ENCODE measurements at regions not wholly inside any gene's neighbourhood (a gene's known extent, or its start where the extent isn't known, plus 50 kb on each side); places are given as distances from the start of the nearest gene placed in this dataset.
A peak's percentile ranks its signal among the peaks of the same experiment; 100 is the strongest.
"Not testable (repeated sequence)": the region's sequence is repeated elsewhere in the genome, so short reads cannot be mapped to it uniquely, and the experiment has no call there.

DNA sequence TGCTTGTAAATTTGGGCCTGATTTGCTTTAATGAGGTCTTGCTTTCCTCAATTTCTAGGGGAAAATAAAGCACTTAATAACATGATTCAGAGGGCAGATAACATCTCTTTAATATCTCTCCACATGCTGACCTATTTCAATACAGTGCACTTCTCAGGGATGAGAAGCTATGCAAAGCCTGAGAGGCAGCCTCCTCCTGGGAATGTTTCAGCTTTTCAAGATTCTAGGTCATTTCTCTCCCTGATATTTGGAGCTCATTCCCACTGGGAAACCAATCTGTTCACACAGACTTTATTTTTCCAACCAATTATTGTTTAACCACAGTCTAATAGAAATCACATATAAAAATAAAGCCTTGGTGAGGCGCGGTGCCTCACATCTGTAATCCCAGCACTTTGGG lies 67.0 kb upstream of the LSAMP start:
- DNase-seq (ENCODE audit: low read depth in 2 of 2) = no peak
- TF ChIP-seq, protein P1, sequence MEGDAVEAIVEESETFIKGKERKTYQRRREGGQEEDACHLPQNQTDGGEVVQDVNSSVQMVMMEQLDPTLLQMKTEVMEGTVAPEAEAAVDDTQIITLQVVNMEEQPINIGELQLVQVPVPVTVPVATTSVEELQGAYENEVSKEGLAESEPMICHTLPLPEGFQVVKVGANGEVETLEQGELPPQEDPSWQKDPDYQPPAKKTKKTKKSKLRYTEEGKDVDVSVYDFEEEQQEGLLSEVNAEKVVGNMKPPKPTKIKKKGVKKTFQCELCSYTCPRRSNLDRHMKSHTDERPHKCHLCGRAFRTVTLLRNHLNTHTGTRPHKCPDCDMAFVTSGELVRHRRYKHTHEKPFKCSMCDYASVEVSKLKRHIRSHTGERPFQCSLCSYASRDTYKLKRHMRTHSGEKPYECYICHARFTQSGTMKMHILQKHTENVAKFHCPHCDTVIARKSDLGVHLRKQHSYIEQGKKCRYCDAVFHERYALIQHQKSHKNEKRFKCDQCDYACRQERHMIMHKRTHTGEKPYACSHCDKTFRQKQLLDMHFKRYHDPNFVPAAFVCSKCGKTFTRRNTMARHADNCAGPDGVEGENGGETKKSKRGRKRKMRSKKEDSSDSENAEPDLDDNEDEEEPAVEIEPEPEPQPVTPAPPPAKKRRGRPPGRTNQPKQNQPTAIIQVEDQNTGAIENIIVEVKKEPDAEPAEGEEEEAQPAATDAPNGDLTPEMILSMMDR (IDR thresholded peaks at IDR 0.05; ENCODE audit: low read depth, low read length) = no peak
- no peak overlapping the region for H3K4me3 ChIP-seq (replicated peaks in 1 of 2; ENCODE audit: low read depth in 2 of 2, low read length in 2 of 2)

DNA sequence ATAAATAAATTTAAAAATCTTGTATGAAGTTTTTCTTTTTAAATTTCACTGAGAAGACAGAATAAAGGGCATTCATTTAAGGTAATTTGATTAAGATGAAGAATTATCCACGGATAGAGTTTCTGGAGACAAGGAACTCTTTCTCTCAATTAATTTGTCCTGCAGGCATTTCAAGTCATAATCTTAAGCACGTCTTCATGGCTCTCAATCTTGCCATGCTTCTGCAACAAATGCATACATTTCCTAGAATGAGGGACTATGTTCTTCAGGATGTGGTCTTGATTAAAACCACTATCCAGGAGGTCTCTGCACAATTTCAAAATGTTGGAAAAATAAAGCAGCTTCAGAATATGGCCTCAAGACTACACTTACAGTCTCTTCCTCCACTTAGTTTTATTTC lies 67.6 kb upstream of the LSAMP start:
- H3K4me3 ChIP-seq (replicated peaks in 1 of 2; ENCODE audit: low read depth in 2 of 2, low read length in 2 of 2) = no peak overlapping the region
- DNase-seq (ENCODE audit: low read depth in 2 of 2) = no peak

DNA sequence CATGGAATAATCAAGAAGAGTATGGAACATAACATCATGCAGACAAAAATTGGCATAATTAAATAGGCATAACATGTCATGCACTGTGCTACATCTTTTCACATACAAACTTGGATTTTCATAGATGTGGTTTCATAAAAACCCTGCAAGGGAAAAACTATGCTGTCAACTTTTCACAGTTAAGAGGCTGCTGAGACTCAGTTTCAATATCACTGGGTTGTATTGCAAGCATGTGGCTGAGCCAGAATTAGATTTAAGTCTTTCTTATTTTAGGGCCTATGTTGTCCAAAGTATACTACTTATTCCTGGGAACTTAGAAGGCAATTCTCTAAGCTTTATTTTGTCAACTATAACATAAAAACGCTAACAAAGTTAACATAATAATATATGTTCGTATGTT lies 70.7 kb upstream of the LSAMP start:
- H3K4me3 ChIP-seq (replicated peaks in 1 of 2; ENCODE audit: low read depth in 2 of 2, low read length in 2 of 2) = no peak overlapping the region
- TF ChIP-seq, protein P1 (IDR thresholded peaks at IDR 0.05; ENCODE audit: low read depth, low read length) = no peak
- DNase-seq (ENCODE audit: low read depth in 2 of 2) = no peak

More for the DNA sequence above, 67.6 kb upstream of the LSAMP start:
- TF ChIP-seq, protein P1 (IDR thresholded peaks at IDR 0.05; ENCODE audit: low read depth, low read length) = no peak

DNA sequence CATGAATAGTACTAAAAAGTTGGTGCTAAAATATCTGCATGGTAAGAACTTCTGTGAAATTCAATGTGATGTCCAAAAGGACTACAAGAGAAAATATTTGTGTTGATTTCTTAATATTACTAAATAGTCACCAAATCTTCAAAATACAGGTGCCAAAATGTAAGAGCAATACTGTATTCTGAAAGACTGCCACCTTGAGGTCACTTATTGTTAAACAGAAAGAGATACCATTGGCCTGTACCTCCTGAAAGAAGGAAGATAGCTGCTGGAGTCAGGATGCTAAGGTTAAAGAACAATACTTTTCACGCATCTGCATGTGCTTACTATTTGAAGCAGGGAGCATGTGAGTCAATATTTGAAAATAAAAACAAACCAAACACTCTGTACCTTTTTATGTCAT lies 72.0 kb upstream of the LSAMP start:
- TF ChIP-seq, protein P1 (IDR thresholded peaks at IDR 0.05; ENCODE audit: low read depth, low read length) = no peak
- peak in 1 of 2 donors; percentile 12 for DNase-seq (ENCODE audit: low read depth in 2 of 2)
- no peak overlapping the region for H3K4me3 ChIP-seq (replicated peaks in 1 of 2; ENCODE audit: low read depth in 2 of 2, low read length in 2 of 2)

DNA sequence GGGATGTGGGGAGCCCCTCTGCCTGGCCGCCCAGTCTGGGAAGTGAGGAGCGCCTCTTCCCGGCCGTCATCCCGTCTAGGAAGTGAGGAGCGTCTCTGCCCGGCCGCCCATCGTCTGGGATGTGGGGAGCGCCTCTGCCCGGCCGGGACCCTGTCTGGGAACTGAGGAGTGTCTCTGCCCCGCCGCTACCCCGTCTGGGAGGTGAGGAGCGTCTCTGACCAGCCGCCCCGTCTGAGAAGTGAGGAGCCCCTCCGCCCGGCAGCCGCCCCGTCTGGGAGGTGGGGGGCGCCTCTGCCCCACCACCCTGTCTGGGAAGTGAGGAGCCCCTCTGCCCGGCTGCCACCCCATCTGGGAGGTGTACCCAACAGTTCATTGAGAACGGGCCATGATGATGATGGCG lies 73.8 kb upstream of the LSAMP start:
- not testable (repeated sequence) for H3K4me3 ChIP-seq (replicated peaks in 1 of 2; ENCODE audit: low read depth in 2 of 2, low read length in 2 of 2); DNase-seq (ENCODE audit: low read depth in 2 of 2)

DNA sequence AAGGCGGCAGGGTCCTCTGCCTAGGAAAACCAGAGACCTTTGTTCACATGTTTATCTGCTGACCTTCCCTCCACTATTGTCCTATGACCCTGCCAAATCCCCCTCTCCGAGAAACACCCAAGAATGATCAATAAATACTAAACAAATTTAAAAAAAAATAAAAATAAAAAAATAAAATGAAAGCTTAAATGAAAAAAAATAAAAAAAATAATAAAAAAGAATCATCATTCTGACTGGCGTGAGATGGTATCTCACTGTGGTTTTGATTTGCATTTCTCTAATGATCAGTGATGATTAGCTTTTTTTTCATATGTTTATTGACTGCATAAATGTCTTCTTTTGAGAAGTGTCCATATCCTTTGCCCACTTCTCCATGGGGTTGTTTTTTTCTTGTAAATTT lies 74.5 kb upstream of the LSAMP start:
- H3K4me3 ChIP-seq (replicated peaks in 1 of 2; ENCODE audit: low read depth in 2 of 2, low read length in 2 of 2); DNase-seq (ENCODE audit: low read depth in 2 of 2): not testable (repeated sequence)

DNA sequence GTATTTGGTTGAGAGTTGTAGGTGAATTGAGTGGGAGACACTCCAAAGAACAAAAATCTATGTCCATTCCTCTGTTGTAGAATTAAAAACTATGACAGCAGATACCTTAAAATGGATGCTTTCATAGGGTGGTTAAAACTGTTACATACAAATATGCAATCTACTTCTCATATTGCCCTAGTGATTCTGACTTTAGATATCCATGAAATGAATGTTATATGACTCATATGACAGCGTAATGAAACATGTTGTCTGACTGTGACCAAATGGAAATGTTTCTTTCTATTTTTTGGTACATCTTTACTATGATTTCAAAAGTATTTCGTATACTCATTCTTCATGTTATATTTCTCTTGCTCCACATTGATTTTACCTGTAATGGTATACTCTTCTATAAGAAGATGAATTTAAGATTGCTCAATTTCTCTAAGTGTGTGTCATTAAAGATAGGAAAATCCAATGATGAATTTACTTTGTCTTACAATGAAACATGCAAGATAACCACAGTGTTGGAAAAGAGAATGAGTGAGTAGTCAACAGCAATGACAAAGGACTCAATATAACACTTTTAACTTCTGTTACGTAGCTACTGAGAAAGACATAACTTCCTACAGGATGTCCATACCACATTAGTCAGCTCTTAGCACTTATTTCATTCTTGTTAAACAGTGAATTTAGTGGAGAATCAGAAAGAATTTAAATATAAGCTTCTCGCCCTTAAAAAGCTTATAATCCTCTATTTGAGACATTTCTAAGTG lies 79.3 kb upstream of the LSAMP start:
- TF ChIP-seq, protein P1 (IDR thresholded peaks at IDR 0.05; ENCODE audit: low read depth, low read length) = no peak
- no peak for DNase-seq (ENCODE audit: low read depth in 2 of 2)
- no peak overlapping the region for H3K4me3 ChIP-seq (replicated peaks in 1 of 2; ENCODE audit: low read depth in 2 of 2, low read length in 2 of 2)

DNA sequence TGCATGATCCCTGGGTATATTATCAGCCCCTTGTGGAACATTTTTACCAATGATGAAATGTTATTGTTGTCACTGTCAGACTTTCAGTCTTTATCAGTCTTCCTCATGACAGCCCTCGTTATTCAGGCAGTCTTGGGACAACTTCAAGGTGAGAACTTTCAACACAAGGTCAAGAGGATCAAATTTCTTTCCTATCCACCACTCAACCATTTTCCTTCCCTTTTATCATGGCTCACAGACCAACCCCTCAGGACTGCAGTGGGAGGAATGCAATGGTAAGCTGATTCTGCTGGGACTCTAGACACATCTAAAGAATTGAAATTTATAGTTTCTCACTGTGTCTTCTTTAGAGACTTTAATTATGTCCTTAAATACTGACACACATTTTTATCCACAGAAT lies 107.0 kb upstream of the LSAMP start:
- H3K4me3 ChIP-seq (replicated peaks in 1 of 2; ENCODE audit: low read depth in 2 of 2, low read length in 2 of 2) = no peak overlapping the region
- no peak for DNase-seq (ENCODE audit: low read depth in 2 of 2)
- TF ChIP-seq, protein P1 (IDR thresholded peaks at IDR 0.05; ENCODE audit: low read depth, low read length) = no peak
